ENCODE measurements at regions not wholly inside any gene's neighbourhood (a gene's known extent, or its start where the extent isn't known, plus 50 kb on each side); places are given as distances from the start of the nearest gene placed in this dataset.
"Not testable (repeated sequence)": the region's sequence is repeated elsewhere in the genome, so short reads cannot be mapped to it uniquely, and the experiment has no call there.

DNA sequence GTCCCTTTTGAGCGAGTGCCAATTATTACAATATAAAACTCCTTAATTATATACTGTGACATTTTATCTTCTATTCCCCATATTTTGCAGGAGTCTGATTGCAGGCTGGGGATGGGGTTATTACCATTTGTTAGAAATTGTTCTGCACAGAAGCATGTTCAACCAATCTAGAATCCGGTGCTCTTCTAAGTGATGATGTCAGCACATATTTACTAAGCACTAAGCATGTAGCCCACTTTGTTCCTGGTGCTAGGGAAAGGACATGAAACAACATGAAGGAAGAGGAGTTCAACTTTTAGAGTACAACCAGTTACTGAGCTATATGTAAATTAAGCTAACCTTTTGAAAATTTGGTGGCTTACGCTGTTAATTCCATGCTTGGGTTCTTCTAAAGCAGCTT lies 52.8 kb upstream of the IL1RAPL2 start:
- DNase-seq = no peak

DNA sequence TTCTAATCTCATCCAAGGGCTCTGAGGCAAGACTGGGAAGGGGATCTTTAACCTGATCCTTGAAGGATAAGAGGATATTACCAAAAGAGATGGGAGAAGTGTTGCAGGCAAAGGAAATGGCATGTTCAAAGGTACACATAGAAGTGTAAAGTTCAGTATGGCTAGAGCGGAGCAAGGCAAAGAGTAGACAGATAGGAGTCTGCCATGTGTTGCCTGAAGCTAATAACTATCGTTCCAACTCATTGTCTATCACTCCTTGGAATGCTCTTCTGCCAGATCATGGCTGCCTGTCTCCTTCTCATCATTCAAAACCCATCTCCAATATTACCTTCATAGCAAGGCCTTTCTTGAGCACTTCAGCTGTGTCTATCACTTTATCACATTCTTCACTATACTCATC lies 55.2 kb upstream of the IL1RAPL2 start:
- DNase-seq = no peak

DNA sequence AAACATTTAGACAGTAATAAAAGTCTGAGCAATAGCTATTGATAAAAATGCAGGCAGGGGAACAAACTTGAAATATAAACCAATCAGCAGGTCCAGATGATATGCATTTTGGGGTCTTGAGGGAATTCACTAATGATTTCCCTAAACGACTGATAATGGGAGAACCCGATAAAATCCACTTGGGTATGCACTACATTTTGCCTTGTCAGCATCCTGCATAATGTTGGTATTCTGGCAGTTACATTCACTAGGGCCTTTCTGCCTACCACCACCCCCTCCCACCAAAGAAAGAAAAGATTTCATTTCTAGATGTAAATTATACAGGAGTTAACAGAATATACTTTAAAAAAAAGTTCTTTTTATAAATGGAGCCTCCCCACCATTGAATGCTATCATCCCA lies 63.5 kb upstream of the IL1RAPL2 start:
- no peak for DNase-seq

DNA sequence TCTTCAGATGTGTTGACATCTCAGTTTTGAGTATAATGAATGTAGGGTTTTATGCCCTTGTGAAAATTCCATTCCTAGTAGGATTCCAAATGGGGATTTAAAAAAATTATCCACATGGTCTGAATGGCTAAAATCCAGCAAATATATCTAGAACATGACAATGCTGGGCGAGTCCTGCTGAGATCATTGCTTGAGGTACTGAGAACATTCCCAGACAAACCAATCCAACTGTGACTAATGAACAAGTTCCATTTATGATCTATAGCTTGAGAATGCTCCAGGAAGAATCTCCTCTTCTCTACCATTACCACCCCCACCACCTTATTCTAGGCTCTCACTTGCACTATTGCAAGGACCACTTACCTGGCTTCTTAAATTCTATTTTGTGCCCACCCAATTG lies 77.2 kb upstream of the IL1RAPL2 start:
- no peak for DNase-seq

DNA sequence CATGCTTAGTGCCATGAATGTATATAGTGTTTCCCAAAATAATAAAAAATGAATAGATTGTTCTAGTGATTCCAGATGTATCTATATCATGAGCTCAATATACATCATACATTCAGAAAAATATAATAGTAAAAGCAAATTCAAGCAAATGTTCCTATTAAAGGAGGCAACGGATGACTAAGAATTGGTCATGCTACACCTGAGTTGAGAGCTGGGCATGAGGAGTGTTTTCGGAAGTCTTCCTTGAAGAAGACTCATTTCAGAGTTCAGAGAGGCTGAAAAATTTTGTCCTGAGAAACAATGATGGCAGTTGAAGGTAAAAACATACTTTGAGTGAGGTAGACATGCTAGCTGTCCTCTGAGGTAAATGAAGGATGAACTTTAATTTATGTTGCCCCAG lies 79.3 kb upstream of the IL1RAPL2 start:
- DNase-seq = no peak

DNA sequence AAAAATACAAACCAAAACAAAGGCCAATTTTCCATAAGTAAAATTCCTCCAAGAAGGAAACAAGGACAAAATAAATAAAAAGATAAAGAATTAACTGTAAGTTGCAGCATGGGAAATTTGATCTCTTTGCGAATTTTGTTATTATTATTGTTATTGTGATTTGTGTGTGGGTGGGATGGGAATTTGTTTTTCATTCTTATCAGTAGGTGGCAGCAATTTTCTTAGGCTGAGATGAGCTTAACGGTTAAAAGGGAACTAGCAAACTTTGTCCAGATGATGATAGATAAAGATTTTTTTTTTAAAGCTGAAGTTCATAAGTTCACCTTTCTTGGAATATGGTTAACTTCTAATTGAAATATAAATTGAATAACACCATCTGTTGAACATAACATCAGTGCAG lies 83.2 kb upstream of the IL1RAPL2 start:
- no peak for DNase-seq

DNA sequence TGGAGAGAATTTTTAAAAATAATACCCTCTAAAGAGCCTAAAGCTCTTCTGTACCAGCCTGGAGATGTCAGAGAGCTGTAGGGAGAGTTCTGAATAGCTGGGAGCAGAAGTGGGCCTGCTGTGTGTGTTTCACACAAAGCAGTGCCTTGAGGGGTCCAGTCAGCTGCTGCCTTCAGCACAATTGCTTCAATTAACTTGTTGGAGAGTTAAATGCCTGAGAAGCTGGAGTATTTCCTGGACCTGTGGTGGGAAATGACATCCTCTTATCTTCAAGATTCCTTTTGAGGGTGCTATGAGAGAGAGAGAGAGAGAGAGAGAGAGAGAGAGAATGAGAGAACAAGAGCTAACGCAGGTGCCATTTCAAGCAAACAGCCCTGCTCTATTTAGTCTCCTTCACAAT lies 96.2 kb upstream of the IL1RAPL2 start:
- DNase-seq = no peak

DNA sequence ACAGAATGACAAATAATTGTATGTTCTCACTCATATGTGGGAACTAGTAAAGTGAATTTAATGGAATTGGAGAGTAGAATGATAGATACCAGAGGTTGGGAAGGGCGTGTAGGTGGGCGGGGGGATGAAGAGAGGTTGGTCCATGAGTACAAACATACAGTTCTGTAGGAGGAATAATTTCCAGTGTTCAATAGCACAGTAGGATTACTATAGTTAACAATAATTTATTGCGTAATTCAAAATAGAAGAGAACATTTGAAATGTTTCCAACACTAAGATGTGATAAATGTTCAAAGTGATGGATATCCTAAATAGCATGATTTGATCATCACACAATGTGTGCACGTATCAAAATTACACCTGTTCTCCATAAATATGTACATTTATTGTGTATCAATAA lies 106.2 kb upstream of the IL1RAPL2 start:
- no peak for DNase-seq

DNA sequence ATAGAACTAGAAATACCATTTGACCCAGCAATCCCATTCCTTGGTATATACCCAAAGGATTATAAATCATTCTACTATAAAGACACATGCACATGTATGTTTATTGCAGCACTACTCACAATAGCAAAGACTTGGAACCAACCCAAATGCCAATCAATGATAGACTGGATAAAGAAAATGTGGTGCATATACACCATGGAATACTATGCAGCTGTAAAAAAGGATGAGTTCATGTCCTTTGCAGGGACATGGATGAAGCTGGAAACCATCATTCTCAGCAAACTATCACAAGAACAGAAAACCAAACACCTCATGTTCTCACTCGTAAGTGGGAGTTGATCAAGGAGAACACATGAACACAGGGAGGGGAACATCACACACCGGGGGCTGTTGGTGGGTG lies 108.9 kb upstream of the IL1RAPL2 start:
- not testable (repeated sequence) for DNase-seq

DNA sequence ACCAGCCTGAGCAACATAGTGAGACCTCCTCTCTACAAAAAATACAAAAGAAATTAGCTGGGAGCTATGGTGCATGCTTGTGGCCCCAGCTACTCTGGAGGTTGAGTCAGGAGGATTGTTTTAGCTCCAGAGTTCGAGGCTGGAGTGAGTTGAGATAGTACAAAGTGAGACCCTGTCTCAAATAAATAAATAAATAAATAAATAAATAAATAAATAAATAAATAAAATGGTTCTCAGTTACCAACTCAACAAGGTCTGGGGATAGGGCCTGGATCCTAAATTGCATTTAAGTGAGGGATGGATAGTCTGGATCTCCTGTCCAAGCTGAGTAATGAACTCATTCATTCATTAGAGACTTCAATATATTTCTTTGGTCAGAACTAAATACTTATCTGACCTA lies 115.7 kb upstream of the IL1RAPL2 start:
- no peak for DNase-seq

DNA sequence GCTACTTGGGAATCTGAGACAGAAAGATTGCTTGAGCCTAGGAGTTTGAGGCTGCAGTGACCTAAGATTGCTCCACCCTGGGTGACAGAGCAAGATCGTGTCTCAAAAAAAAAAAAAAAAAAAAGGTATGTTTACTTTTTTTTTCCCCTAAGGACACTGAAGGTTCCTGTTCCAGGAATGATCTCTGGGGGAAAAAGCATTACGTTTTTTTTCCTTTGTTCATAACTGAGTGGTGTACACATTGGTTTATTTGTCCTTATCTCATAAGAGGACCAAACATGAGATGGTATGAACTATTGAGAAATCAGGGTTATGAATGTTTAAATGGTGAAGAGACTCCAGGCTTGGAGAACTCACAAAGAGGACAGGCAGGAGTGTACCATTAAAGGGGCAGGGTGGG lies 120.4 kb upstream of the IL1RAPL2 start:
- DNase-seq = no peak

DNA sequence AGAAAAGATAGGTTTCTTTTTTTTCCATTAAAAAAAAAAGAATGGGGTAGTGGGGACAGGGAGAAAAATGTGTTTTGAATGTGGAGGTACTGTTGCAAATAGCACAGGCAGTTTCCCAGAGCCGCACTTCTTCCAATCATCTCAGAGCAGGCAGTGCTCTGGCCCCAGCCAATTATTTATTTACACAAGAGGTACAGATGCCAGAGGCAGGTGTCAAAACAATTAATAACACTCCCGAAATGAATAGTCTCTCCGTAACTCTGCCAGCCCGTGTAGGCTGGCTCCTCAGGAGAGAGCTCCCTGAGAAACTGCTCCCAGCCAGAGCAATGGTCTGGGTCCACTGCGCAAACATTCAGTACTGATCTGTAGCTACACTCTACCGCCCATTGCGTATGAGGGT lies 130.8 kb upstream of the IL1RAPL2 start:
- no peak for DNase-seq

DNA sequence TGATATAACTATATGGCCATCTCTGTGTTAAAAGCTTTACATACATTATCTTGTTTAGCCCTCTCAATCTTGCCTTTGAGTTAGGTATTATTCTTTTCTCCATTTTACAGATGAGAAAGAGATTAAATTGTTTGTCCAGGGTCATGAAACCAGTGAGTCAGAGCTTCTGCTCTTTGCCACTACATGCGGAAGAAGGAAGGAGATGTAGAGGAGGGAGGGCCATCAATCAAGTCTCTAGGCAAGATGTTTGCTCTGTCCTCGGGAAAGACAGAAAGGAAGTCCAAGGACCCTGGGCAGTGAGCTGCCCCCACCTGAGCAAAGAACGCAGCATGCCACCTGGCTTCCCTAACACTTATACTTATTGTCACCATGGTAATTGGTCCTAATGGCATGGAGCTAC lies 133.7 kb upstream of the IL1RAPL2 start:
- no peak for DNase-seq

DNA sequence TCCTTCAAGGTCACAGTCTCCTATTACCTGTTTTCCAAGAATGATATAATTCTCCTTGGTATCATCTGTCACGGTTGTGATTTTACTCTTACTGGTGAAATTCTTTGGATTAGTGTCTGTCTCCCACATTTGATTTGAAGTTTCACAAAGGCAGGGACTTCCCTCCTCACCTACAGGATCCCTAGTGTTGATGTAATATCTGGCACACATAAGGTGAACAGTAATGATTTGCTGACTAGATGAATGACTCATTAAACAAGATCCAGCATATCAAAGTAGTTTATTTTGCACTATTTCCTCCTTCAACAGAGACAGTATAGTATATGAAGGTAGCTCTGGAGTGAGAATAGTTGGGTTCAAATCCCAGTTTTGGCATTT lies 135.3 kb upstream of the IL1RAPL2 start:
- DNase-seq = no peak

DNA sequence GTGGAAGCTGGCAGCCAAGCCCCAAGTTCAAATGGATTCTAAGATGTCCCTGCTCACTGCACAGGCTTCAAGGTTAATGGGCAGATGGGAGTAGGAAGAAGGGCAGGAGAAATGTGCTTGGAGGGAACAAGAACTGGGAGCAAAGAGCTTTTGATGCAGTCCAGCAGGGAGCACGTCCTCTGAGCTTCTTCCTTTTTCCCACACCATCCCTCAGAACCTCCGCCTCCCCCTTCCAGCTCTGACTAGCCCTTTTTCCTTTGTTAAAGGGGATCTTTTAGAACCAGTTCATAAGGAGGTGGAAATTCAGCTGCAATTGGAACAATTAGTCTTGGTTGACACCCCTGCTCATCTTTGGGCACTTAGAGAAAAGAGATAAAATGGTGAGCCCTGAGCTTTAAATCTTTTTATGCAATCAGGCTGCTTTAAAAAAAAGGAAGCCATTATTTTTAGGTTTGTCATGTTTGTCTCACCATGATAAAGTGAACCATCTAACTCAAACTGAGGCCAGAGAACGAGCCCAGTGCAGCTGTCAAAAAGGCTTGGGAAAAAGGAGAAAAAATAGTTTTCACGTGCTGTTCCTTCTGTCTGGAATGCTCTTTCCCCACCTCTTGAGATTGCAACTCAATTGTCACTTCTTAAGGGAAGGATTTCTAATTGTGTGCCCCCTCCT lies 135.8 kb upstream of the IL1RAPL2 start:
- no peak for DNase-seq

DNA sequence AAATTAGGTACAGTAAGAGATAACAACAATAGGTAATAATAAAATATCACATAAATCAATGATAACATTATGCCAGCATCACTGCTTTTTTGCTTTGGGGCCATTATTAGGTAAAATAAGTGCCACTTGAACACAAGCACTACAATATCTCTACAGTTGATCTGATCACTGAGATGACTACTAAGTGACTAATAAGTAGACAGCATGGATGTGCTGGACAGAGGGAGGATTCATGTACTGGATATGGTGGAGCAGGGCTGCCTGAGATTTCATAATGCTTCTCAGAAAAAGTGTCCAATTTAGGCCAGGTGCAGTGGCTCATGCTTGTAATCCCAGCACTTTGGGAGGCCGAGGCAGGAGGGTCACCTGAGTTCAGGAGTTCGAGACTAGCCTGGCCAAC lies 137.8 kb upstream of the IL1RAPL2 start:
- DNase-seq = no peak

DNA sequence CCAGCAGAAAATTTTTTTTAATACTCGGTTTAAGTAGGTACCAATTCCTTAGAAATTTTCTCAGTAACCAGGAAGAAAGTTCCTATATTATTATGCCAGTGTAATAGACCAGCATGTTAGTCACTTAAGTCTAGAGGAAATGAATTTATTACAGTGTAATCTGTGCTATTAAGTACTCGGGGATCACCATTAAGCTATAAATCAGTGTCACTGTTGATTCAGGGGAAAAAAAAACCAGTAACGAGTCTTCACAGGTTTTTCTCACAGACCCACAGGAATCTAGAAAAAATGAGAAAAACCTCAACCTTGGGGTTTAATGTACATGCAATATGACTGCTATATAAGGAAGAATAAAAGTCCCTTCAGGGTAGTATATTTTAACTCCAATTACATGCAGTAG lies 138.3 kb upstream of the IL1RAPL2 start:
- DNase-seq = no peak

DNA sequence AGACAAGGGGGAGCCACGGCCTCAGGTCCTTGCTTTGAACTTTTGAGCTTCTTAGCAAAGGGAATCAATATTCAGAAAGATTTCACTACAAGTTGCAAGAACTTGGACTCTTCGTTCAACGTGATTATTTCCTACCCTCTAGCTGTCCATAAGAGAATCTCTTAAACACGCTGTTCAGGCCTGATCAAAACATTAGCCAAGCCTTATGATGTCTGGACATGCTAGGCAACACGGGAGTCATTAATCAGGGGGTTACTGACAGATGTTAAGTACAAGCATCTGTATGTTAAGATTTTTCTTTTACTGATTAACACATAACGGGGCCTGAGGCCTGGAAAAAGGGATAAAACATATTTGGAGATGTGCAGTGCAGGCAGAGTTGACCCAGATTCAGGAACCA lies 138.9 kb upstream of the IL1RAPL2 start:
- DNase-seq = no peak

DNA sequence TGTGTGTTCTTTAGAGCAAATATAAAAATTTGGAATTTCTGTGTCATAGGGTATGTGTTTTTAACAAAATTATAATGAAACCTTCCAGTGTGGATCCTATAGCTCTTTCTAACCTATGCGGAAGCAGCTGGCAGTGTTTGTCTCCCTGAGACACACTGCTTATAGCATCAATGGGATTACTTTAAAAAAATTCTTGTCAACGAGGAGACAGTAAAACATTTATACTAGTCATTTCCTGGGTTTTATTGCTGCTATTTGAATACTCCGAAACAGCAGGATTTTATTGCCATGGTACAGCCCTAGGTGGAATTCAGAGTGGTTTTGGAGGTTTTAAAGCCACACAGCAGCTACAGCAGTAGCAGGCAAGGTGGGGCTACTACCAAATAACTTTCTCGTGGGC lies 145.1 kb upstream of the IL1RAPL2 start:
- DNase-seq = no peak

DNA sequence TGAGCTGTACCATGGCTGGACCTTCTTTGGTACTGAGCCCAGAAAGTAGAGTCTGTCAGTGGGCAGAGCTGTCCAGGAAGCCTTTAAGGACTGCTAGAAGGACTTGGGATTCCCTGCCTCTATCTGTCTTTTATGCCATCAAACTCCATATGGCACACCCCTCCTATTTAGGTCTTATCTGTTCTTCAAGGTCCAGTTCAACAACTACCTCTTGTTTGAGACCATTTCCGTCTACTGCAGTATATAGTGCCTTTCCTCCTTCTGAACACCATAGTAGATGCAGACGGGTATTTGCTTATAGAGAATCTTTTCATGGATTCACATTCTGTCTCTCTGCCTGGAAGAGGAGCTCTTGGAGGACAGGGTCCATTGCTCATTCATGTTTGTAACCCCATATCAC lies 146.1 kb upstream of the IL1RAPL2 start:
- DNase-seq = no peak

DNA sequence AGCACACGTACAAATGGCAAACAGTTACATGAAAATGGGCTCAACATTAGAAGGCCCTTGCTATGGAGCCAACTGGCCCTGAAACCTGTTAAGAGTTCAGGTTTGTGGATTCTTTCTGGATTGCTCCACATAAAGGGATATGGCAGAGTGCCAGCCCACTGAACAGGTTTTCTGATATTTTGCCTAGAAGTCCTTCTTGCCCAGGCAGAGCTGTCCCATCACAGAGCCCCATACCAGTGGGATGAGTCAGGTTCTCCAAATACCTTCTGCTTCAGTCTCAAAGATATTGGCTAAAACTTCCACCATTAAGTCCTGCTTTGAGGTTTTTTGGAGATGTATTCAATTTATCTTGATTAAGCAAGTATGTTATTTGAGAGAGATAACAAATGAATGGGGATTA lies 146.8 kb upstream of the IL1RAPL2 start:
- no peak for DNase-seq

DNA sequence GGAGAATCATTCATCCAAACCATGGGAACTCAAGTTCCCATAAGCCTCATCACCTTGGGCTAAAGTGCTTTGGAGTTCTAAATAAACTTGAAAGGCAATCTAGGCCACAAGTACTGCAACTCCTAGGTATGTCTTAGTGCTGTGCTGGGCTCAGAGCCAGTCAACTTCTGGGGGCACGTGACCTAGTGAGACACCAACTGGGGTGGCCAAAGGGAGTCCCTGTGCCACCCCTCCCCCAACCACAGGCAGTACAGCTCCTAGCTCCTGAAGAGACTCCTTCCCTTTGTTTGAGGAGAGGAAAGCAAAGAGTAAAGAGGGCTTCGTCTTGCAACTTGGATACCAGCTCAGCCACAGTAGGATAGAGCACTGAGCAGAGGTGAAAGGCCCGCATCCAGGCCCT lies 154.2 kb upstream of the IL1RAPL2 start:
- no peak for DNase-seq

DNA sequence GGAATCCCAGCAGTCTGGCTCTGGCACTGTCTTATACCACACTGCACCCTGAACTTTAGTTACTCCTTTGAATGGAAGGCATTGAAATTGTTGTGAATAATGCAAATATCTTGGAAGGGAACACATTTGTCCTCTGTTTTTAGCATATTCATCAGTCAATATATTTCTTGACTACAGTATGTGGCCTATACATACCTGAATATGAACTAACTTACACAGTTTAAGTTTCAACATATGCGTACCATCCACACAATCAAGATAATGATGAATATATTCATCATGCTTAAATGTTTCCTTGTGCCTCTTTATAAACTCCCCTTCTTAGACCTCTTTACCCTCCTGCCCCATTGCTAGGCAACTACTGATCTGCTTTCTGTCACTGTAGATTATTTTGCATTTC lies 145.7 kb upstream of the ESX1 start:
- DNase-seq = no peak

DNA sequence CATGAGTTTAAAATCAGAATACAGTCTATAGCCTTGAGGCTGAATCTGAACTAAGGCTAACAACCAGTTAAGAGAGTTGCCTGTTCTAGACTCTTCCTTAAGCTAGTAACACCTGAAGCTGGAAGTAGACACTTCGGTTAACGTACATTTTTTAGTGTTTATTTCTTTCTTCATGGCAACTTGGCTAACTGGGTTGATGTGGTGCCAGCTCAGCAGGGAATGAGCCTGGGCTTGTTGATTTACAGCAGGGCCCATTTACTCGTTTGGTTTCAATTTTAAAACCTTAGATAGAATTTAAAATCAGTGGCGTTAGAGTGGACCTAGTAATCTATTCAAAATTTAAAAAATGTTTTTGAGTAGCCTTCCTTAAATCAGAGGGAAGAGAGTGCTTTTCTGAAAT lies 137.6 kb upstream of the ESX1 start:
- DNase-seq = no peak

DNA sequence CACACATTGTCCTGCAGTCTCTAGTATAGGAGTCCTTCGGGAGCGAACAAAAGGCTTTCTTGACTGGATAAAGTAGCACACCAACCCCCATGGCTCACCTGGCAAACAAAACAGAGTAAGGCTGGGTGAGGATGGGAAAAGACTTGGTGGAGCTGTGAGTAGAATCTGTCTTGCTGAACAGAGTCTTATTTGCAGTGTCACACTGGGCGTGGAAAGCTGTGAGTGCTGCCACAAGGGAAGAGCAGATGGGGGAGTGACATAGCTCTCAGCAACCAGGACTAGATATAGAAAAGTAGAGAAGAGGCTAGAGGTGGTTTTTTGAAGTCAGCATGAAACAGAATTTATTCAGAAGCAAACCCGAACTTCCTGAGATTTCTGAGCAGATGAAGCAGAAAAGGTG lies 137.2 kb upstream of the ESX1 start:
- DNase-seq = no peak

DNA sequence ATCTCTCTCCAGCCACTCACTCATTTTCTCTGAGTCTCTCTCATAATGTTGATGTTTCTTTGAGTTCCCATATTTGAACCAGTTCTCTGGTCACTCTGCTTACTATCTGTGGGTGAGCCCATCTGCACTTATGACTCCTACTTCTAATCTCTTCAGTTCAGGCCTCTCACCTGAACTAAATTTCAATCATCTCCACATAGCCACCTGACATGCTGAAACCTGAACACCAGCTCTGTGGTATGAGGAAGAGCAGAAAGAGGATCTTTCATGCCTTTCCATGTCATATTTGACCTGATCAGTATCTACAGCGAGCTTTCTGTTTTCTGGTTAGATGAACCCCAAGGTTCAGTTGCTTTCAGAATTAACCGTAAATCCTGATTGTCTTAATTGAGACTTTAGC lies 122.2 kb upstream of the ESX1 start:
- DNase-seq = no peak

Data from hippocampal formation (tissue), 2 donors.